OCI-LY3 (cell line): ENCODE measurements at regions not wholly inside any gene's neighbourhood (a gene's known extent, or its start where the extent isn't known, plus 50 kb on each side); places are given as distances from the start of the nearest gene placed in this dataset.

Source experiments
- H2AFZ ChIP-seq: fragments of 200-600, 300-600 bp; shearing (Covaris generic); 2 replicates; pipeline ENCODE4 v1.6.0; 2014; ENCODE audit warnings: antibody characterized with exemption, low read depth, low read length
- H3K27ac ChIP-seq: fragments of 200-600, 300-600 bp; sonication (generic); 2 replicates; pipeline ENCODE4 v1.5.1; 2014; ENCODE audit warnings: mild to moderate bottlenecking, low read length, moderate library complexity, mixed read lengths
- H3K27me3 ChIP-seq: fragments of 200-600, 300-600 bp; sonication (generic); 2 replicates; pipeline ENCODE4 v1.6.1; 2014; ENCODE audit warnings: low read depth, low read length, mixed read lengths
- H3K36me3 ChIP-seq: fragments of 200-600, 300-600 bp; sonication (generic); replicated peaks from 2 replicates; pipeline ENCODE3; 2014; ENCODE audit warnings: low read depth, low read length, mixed read lengths
- H3K4me1 ChIP-seq: fragments of 300-600, 200-600 bp; sonication (generic); 2 replicates; pipeline ENCODE4 v1.6.1; 2014; ENCODE audit warnings: low read length, mixed read lengths
- H3K4me2 ChIP-seq: fragments of 200-600, 300-600 bp; sonication (generic); 2 replicates; pipeline ENCODE4 v1.6.1; 2014; ENCODE audit warnings: low read length, mixed read lengths
- H3K4me3 ChIP-seq: fragments of 300-600, 200-600 bp; sonication (generic); 2 replicates; pipeline ENCODE4 v1.5.1; 2014; ENCODE audit warnings: antibody characterized with exemption, mild to moderate bottlenecking, low read length, moderate library complexity
- H3K79me2 ChIP-seq: fragments of 300-600, 200-600 bp; shearing (Covaris generic); 2 replicates; pipeline ENCODE4 v1.6.1; 2014; ENCODE audit warnings: mild to moderate bottlenecking, low read length, mixed read lengths
- H3K9ac ChIP-seq: fragments of 300-600, 200-600 bp; shearing (Covaris generic); 2 replicates; pipeline ENCODE4 v1.6.0; 2014; ENCODE audit warnings: mild to moderate bottlenecking, low read length, moderate library complexity
- H3K9me3 ChIP-seq: fragments of 200-600, 300-600 bp; shearing (Covaris generic); 2 replicates; pipeline ENCODE4 v1.6.1; 2014; ENCODE audit warnings: low read length, mixed read lengths; ENCODE audit not compliant: insufficient read depth
- H4K20me1 ChIP-seq: fragments of 200-600, 300-600 bp; sonication (generic); 2 replicates; pipeline ENCODE4 v1.6.1; 2016; ENCODE audit warnings: low read length, mixed read lengths; ENCODE audit not compliant: insufficient read depth
- EZH2phosphoT487 ChIP-seq: fragments of 200-600 bp; shearing (Covaris generic); IDR thresholded peaks from 2 replicates; pipeline ENCODE4 v1.6.1; 2018; ENCODE audit warnings: antibody characterized with exemption, mixed run types, low read depth
- TF ChIP-seq, protein P1 (sequence below): fragments of 200-600, 300-600 bp; sonication (generic); IDR thresholded peaks from 2 replicates; pipeline ENCODE4 v1.5.1; 2014; ENCODE audit warnings: antibody characterized with exemption, low read length, low read depth

DNA sequence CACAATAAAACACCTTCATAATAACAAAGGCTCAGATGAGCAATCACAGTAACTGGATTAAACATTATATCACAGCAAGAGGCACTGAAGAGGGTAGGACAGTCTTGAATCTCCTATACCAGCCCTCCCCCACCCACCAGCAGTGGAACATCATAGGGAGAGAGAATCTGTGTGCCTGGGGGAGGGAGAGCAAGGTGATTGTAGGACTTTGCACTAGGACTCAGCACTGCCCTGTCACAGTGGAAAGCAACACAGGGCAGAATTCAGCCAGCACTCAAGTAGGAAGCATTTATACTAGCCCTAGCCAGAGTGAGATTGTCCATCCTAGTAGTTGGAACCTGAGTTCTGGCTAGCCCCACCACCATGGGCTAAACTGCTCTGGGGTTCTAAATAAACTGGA, 400.2 kb downstream of the HAO1 start:
- no peak overlapping the region for H3K4me3 ChIP-seq
- H3K27ac ChIP-seq = no peak overlapping the region
- H3K79me2 ChIP-seq = no peaks in the 10 kb centered on the region
- H4K20me1 ChIP-seq = no peaks in the 10 kb centered on the region
- H3K4me2 ChIP-seq = no peak overlapping the region
- H2AFZ ChIP-seq = no peak overlapping the region
- H3K27me3 ChIP-seq = no peaks in the 10 kb centered on the region
- H3K36me3 ChIP-seq = no peaks in the 10 kb centered on the region
- H3K9me3 ChIP-seq = no peaks in the 10 kb centered on the region
- H3K9ac ChIP-seq = no peak overlapping the region
- TF ChIP-seq, protein P1, sequence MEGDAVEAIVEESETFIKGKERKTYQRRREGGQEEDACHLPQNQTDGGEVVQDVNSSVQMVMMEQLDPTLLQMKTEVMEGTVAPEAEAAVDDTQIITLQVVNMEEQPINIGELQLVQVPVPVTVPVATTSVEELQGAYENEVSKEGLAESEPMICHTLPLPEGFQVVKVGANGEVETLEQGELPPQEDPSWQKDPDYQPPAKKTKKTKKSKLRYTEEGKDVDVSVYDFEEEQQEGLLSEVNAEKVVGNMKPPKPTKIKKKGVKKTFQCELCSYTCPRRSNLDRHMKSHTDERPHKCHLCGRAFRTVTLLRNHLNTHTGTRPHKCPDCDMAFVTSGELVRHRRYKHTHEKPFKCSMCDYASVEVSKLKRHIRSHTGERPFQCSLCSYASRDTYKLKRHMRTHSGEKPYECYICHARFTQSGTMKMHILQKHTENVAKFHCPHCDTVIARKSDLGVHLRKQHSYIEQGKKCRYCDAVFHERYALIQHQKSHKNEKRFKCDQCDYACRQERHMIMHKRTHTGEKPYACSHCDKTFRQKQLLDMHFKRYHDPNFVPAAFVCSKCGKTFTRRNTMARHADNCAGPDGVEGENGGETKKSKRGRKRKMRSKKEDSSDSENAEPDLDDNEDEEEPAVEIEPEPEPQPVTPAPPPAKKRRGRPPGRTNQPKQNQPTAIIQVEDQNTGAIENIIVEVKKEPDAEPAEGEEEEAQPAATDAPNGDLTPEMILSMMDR = no peak
- TF ChIP-seq EZH2phosphoT487 = no peak
- H3K4me1 ChIP-seq = no peaks in the 10 kb centered on the region

DNA sequence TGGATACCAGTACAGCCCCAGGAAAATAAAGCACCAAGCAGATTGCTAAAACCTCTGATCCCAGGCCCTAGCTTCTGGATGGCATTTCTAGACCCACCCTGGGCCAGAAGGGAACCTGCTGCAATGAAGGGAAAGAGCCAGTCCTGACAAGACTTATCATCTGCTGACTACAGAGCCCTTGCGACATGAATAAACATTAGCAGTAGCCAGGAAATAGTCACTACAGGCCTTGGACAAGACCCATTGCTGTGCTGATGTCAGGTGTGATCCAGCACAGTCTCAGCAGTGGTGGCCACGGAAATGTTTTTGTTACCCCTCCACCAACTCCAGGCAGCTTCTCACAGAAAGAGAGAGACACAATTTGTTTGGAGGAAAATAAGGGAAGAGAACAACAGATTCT, 399.3 kb downstream of the HAO1 start:
- H3K9ac ChIP-seq = no peak overlapping the region
- H3K27ac ChIP-seq = no peak overlapping the region
- no peaks in the 10 kb centered on the region for H3K27me3 ChIP-seq
- no peak overlapping the region for H3K4me3 ChIP-seq
- H2AFZ ChIP-seq = no peak overlapping the region
- H3K9me3 ChIP-seq = no peaks in the 10 kb centered on the region
- H3K4me1 ChIP-seq = no peaks in the 10 kb centered on the region
- H4K20me1 ChIP-seq = no peaks in the 10 kb centered on the region
- no peaks in the 10 kb centered on the region for H3K36me3 ChIP-seq
- H3K4me2 ChIP-seq = no peak overlapping the region
- TF ChIP-seq EZH2phosphoT487 = no peak
- TF ChIP-seq, protein P1 = no peak
- no peaks in the 10 kb centered on the region for H3K79me2 ChIP-seq

- no peaks in the 10 kb centered on the region for H3K9me3 ChIP-seq
- H3K79me2 ChIP-seq = no peaks in the 10 kb centered on the region
- no peak for TF ChIP-seq EZH2phosphoT487
- TF ChIP-seq, protein P1 = no peak
- no peak overlapping the region for H3K4me3 ChIP-seq
- H4K20me1 ChIP-seq = no peaks in the 10 kb centered on the region
- no peaks in the 10 kb centered on the region for H3K27me3 ChIP-seq
- no peaks in the 10 kb centered on the region for H3K36me3 ChIP-seq
- no peak overlapping the region for H2AFZ ChIP-seq
- no peak overlapping the region for H3K27ac ChIP-seq
- no peak overlapping the region for H3K9ac ChIP-seq
- H3K4me2 ChIP-seq = no peak overlapping the region
- no peaks in the 10 kb centered on the region for H3K4me1 ChIP-seq
Observed at GRCh38 chr20:7571101-7571500, 369.2 kb downstream of the HAO1 start.

GRCh38 chr20:7571521-7572055, 368.7 kb downstream of the HAO1 start:
- TF ChIP-seq, protein P1 = no peak
- TF ChIP-seq EZH2phosphoT487 = no peak
- Histone ChIP-seq H3K9me3 (no peaks in the 10 kb centered on the region), H3K27me3 (no peaks in the 10 kb centered on the region), H3K27ac (no peak overlapping the region), H3K79me2 (no peaks in the 10 kb centered on the region), H3K4me2 (no peak overlapping the region), H2AFZ (no peak overlapping the region), H3K9ac (no peak overlapping the region), H3K4me3 (no peak overlapping the region), H3K4me1 (no peaks in the 10 kb centered on the region), H4K20me1 (no peaks in the 10 kb centered on the region), H3K36me3 (no peaks in the 10 kb centered on the region)
